ENCODE measurements at regions not wholly inside any gene's neighbourhood (a gene's known extent, or its start where the extent isn't known, plus 50 kb on each side); places are given as distances from the start of the nearest gene placed in this dataset.

GRCh38 chr18:45270289-45270771, 344.9 kb upstream of the SLC14A2 start:
- TF ChIP-seq CTCF (IDR thresholded peaks at IDR 0.05) (no peak), POLR2A (IDR thresholded peaks at IDR 0.05) (no peak)
